OCI-LY3 (cell line): ENCODE measurements at regions not wholly inside any gene's neighbourhood (a gene's known extent, or its start where the extent isn't known, plus 50 kb on each side); places are given as distances from the start of the nearest gene placed in this dataset.

ENCODE experiments used
- H2AFZ ChIP-seq: fragments of 200-600, 300-600 bp; shearing (Covaris generic); 2 replicates; pipeline ENCODE4 v1.6.0; 2014; ENCODE audit warnings: antibody characterized with exemption, low read depth, low read length
- H3K27ac ChIP-seq: fragments of 200-600, 300-600 bp; sonication (generic); 2 replicates; pipeline ENCODE4 v1.5.1; 2014; ENCODE audit warnings: mild to moderate bottlenecking, low read length, moderate library complexity, mixed read lengths
- H3K27me3 ChIP-seq: fragments of 200-600, 300-600 bp; sonication (generic); 2 replicates; pipeline ENCODE4 v1.6.1; 2014; ENCODE audit warnings: low read depth, low read length, mixed read lengths
- H3K36me3 ChIP-seq: fragments of 200-600, 300-600 bp; sonication (generic); replicated peaks from 2 replicates; pipeline ENCODE3; 2014; ENCODE audit warnings: low read depth, low read length, mixed read lengths
- H3K4me1 ChIP-seq: fragments of 300-600, 200-600 bp; sonication (generic); 2 replicates; pipeline ENCODE4 v1.6.1; 2014; ENCODE audit warnings: low read length, mixed read lengths
- H3K4me2 ChIP-seq: fragments of 200-600, 300-600 bp; sonication (generic); 2 replicates; pipeline ENCODE4 v1.6.1; 2014; ENCODE audit warnings: low read length, mixed read lengths
- H3K4me3 ChIP-seq: fragments of 300-600, 200-600 bp; sonication (generic); 2 replicates; pipeline ENCODE4 v1.5.1; 2014; ENCODE audit warnings: antibody characterized with exemption, mild to moderate bottlenecking, low read length, moderate library complexity
- H3K79me2 ChIP-seq: fragments of 300-600, 200-600 bp; shearing (Covaris generic); 2 replicates; pipeline ENCODE4 v1.6.1; 2014; ENCODE audit warnings: mild to moderate bottlenecking, low read length, mixed read lengths
- H3K9ac ChIP-seq: fragments of 300-600, 200-600 bp; shearing (Covaris generic); 2 replicates; pipeline ENCODE4 v1.6.0; 2014; ENCODE audit warnings: mild to moderate bottlenecking, low read length, moderate library complexity
- H3K9me3 ChIP-seq: fragments of 200-600, 300-600 bp; shearing (Covaris generic); 2 replicates; pipeline ENCODE4 v1.6.1; 2014; ENCODE audit warnings: low read length, mixed read lengths; ENCODE audit not compliant: insufficient read depth
- H4K20me1 ChIP-seq: fragments of 200-600, 300-600 bp; sonication (generic); 2 replicates; pipeline ENCODE4 v1.6.1; 2016; ENCODE audit warnings: low read length, mixed read lengths; ENCODE audit not compliant: insufficient read depth
- CTCF ChIP-seq: fragments of 200-600, 300-600 bp; sonication (generic); IDR thresholded peaks from 2 replicates; pipeline ENCODE4 v1.5.1; 2014; ENCODE audit warnings: antibody characterized with exemption, low read length, low read depth
- EZH2phosphoT487 ChIP-seq: fragments of 200-600 bp; shearing (Covaris generic); IDR thresholded peaks from 2 replicates; pipeline ENCODE4 v1.6.1; 2018; ENCODE audit warnings: antibody characterized with exemption, mixed run types, low read depth

GRCh38 chr6:100172322-100172713 lies 178.3 kb upstream of the MCHR2 start:
- Histone ChIP-seq H3K4me1 (peaks cover 16% of the 10 kb centered on the region), H3K79me2 (no peaks in the 10 kb centered on the region), H2AFZ (no peak overlapping the region), H4K20me1 (no peaks in the 10 kb centered on the region), H3K9me3 (no peaks in the 10 kb centered on the region), H3K36me3 (no peaks in the 10 kb centered on the region), H3K27me3 (no peaks in the 10 kb centered on the region), H3K4me3 (no peak overlapping the region), H3K4me2 (peak overlapping the region; percentile 32; the same call in 1 of the 2 replicates), H3K9ac (no peak overlapping the region), H3K27ac (no peak overlapping the region)
- TF ChIP-seq EZH2phosphoT487 (no peak), CTCF (no peak)

GRCh38 chr6:100171533-100172321 lies 177.7 kb upstream of the MCHR2 start:
- H3K4me1 ChIP-seq, result peaks cover 16% of the 10 kb centered on the region
- no peak for TF ChIP-seq CTCF
- TF ChIP-seq EZH2phosphoT487, result no peak
- H3K79me2 ChIP-seq, result no peaks in the 10 kb centered on the region
- no peak overlapping the region for H3K9ac ChIP-seq
- H3K27ac ChIP-seq, result no peak overlapping the region; the same call in 1 of the 2 replicates
- H2AFZ ChIP-seq, result no peak overlapping the region
- peak overlapping the region; percentile 32; the same call in 1 of the 2 replicates for H3K4me2 ChIP-seq
- H4K20me1 ChIP-seq, result no peaks in the 10 kb centered on the region
- no peaks in the 10 kb centered on the region for H3K27me3 ChIP-seq
- no peaks in the 10 kb centered on the region for H3K36me3 ChIP-seq
- H3K9me3 ChIP-seq, result no peaks in the 10 kb centered on the region
- H3K4me3 ChIP-seq, result no peak overlapping the region

GRCh38 chr6:100168148-100168547 lies 174.1 kb upstream of the MCHR2 start:
- no peak overlapping the region for H3K27ac ChIP-seq
- no peak overlapping the region for H2AFZ ChIP-seq
- TF ChIP-seq EZH2phosphoT487 (no peak), CTCF (no peak)
- H3K27me3 ChIP-seq, result no peaks in the 10 kb centered on the region
- no peaks in the 10 kb centered on the region for H3K9me3 ChIP-seq
- H3K9ac ChIP-seq, result no peak overlapping the region
- H3K36me3 ChIP-seq, result no peaks in the 10 kb centered on the region
- H3K79me2 ChIP-seq, result no peaks in the 10 kb centered on the region
- peaks cover 16% of the 10 kb centered on the region for H3K4me1 ChIP-seq
- H3K4me3 ChIP-seq, result no peak overlapping the region
- H3K4me2 ChIP-seq, result no peak overlapping the region
- H4K20me1 ChIP-seq, result no peaks in the 10 kb centered on the region

GRCh38 chr6:100167585-100167984 lies 173.6 kb upstream of the MCHR2 start:
- Histone ChIP-seq H3K9ac (no peak overlapping the region), H3K4me1 (peaks cover 16% of the 10 kb centered on the region)

More at GRCh38 chr6:100167585-100167984, 173.6 kb upstream of the MCHR2 start:
- no peak overlapping the region for H3K4me3 ChIP-seq
- no peak for TF ChIP-seq EZH2phosphoT487
- no peak for TF ChIP-seq CTCF
- no peaks in the 10 kb centered on the region for H3K79me2 ChIP-seq
- no peak overlapping the region for H2AFZ ChIP-seq
- H3K27ac ChIP-seq, result no peak overlapping the region
- H3K27me3 ChIP-seq, result no peaks in the 10 kb centered on the region
- H3K9me3 ChIP-seq, result no peaks in the 10 kb centered on the region
- no peaks in the 10 kb centered on the region for H3K36me3 ChIP-seq
- no peaks in the 10 kb centered on the region for H4K20me1 ChIP-seq
- no peak overlapping the region for H3K4me2 ChIP-seq
